ENCODE measurements at regions not wholly inside any gene's neighbourhood (a gene's known extent, or its start where the extent isn't known, plus 50 kb on each side); places are given as distances from the start of the nearest gene placed in this dataset.

DNA sequence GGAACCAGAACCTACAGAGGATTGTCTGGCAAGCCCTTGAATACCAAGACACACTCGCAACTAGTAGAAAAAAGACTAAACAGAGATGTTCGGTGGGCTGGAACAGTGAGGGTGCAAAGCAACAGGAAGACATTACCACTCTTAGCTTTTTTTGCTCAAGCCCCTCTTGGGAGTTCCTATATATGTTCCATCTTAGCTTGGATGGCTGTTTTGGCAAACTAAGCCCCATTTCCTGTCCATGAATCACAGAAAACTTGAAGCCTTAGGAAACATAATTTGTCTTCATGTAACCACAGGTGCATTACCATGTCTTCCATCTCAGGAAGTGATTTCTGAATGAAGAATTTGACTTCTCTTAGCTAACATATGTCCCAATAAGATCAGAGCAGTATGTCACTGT, 446.3 kb downstream of the OLFM4 start:
- TF ChIP-seq, protein P1, sequence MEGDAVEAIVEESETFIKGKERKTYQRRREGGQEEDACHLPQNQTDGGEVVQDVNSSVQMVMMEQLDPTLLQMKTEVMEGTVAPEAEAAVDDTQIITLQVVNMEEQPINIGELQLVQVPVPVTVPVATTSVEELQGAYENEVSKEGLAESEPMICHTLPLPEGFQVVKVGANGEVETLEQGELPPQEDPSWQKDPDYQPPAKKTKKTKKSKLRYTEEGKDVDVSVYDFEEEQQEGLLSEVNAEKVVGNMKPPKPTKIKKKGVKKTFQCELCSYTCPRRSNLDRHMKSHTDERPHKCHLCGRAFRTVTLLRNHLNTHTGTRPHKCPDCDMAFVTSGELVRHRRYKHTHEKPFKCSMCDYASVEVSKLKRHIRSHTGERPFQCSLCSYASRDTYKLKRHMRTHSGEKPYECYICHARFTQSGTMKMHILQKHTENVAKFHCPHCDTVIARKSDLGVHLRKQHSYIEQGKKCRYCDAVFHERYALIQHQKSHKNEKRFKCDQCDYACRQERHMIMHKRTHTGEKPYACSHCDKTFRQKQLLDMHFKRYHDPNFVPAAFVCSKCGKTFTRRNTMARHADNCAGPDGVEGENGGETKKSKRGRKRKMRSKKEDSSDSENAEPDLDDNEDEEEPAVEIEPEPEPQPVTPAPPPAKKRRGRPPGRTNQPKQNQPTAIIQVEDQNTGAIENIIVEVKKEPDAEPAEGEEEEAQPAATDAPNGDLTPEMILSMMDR (IDR thresholded peaks at IDR 0.05), result no peak
- no peak for TF ChIP-seq POLR2A (IDR thresholded peaks at IDR 0.05)

Measured in esophagus squamous epithelium (tissue), 4 donors.